CD14-positive monocyte (primary cell): ENCODE measurements at regions not wholly inside any gene's neighbourhood (a gene's known extent, or its start where the extent isn't known, plus 50 kb on each side); places are given as distances from the start of the nearest gene placed in this dataset.

ENCODE experiments used
- DNase-seq, 3 donors: peaks; one replicate each; pipeline ENCODE4 v3.0.0-alpha.2; 2011 to 2022
- H2AFZ ChIP-seq: 2 replicates; pipeline ENCODE4 v1.6.0; 2012; ENCODE audit warnings: mild to moderate bottlenecking, low read depth, low read length, inconsistent platforms; ENCODE audit not compliant: insufficient read depth, poor library complexity, severe bottlenecking
- H3K27ac ChIP-seq, 2 donors: 1 replicate in 1 of 2; 2 replicates in 1 of 2; pipeline ENCODE4 v1.5.1; 2012 to 2013; ENCODE audit warnings: low read length in 2 of 2, control low read depth in 1 of 2, inconsistent platforms in 1 of 2, low read depth in 1 of 2, mild to moderate bottlenecking in 1 of 2
- H3K27me3 ChIP-seq, 2 donors: one replicate each; pipeline versions ENCODE4 v1.6.0 to v1.6.1; 2011 to 2013; ENCODE audit warnings: low read length in 2 of 2; ENCODE audit not compliant: control insufficient read depth in 2 of 2, insufficient read depth in 2 of 2
- H3K36me3 ChIP-seq, 2 donors: replicated peaks in 1 of 2; 1 replicate in 1 of 2; 2 replicates in 1 of 2; pipeline versions ENCODE4 v1.5.1 to v1.6.1; 2012 to 2013; ENCODE audit warnings: low read length in 2 of 2, control low read depth in 1 of 2, inconsistent platforms in 1 of 2, mild to moderate bottlenecking in 1 of 2; ENCODE audit not compliant: insufficient read depth in 2 of 2, control insufficient read depth in 1 of 2
- H3K4me1 ChIP-seq, 2 donors: 1 replicate in 1 of 2; 2 replicates in 1 of 2; pipeline versions ENCODE4 v1.5.1 to v1.6.1; 2012 to 2013; ENCODE audit warnings: low read length in 2 of 2, control low read depth in 1 of 2, inconsistent platforms in 1 of 2, mild to moderate bottlenecking in 1 of 2, moderate library complexity in 1 of 2; ENCODE audit not compliant: insufficient read depth in 2 of 2, control insufficient read depth in 1 of 2
- H3K4me2 ChIP-seq: replicated peaks from 2 replicates; pipeline ENCODE3; 2012; ENCODE audit warnings: low read length, moderate library complexity, mild to moderate bottlenecking; ENCODE audit not compliant: poor library complexity, severe bottlenecking; ENCODE audit errors: extremely low read depth
- H3K4me3 ChIP-seq, 3 experiments: fragments of 200-600 bp in 1 of 3; sonication (generic) in 1 of 3; replicated peaks in 1 of 3; 1 replicate in 2 of 3; 2 replicates in 1 of 3; pipeline ENCODE4 v1.5.1; 2011 to 2013; ENCODE audit warnings: low read length in 3 of 3, mild to moderate bottlenecking in 3 of 3, control low read depth in 2 of 3, low read depth in 2 of 3, inconsistent platforms in 1 of 3, moderate library complexity in 1 of 3
- H3K79me2 ChIP-seq: 2 replicates; pipeline ENCODE4 v1.6.0; 2012; ENCODE audit warnings: mild to moderate bottlenecking, control low read depth, inconsistent platforms, low read length, moderate library complexity; ENCODE audit not compliant: insufficient read depth
- H3K9ac ChIP-seq: 2 replicates; pipeline ENCODE4 v1.6.0; 2017; ENCODE audit warnings: low read length, mild to moderate bottlenecking; ENCODE audit not compliant: insufficient read depth, poor library complexity, severe bottlenecking
- H3K9me3 ChIP-seq, 2 donors: replicated peaks in 1 of 2; 1 replicate in 1 of 2; 2 replicates in 1 of 2; pipeline versions ENCODE4 v1.5.1 to v1.6.1; 2012 to 2013; ENCODE audit warnings: low read length in 2 of 2, control low read depth in 1 of 2; ENCODE audit not compliant: control insufficient read depth in 1 of 2, insufficient read depth in 1 of 2
- H4K20me1 ChIP-seq: 2 replicates; pipeline ENCODE4 v1.6.0; 2012; ENCODE audit warnings: mild to moderate bottlenecking, low read length, control low read depth, moderate library complexity; ENCODE audit not compliant: insufficient read depth
- H3K27ac Mint-ChIP-seq, 7 donors: one replicate each; pipeline ENCODE4 v1.8.0; 2020; ENCODE audit warnings: mild to moderate bottlenecking in 7 of 7, mixed read lengths in 7 of 7, moderate library complexity in 6 of 7, inconsistent platforms in 2 of 7
- H3K27me3 Mint-ChIP-seq, 3 donors: one replicate each; pipeline ENCODE4 v1.8.0; 2021 to 2022; ENCODE audit warnings: low read depth in 3 of 3, mild to moderate bottlenecking in 3 of 3, mixed read lengths in 3 of 3, moderate library complexity in 3 of 3, inconsistent platforms in 1 of 3
- H3K36me3 Mint-ChIP-seq, 2 donors: one replicate each; pipeline ENCODE4 v1.8.0; 2020; ENCODE audit warnings: mixed read lengths in 2 of 2, inconsistent platforms in 1 of 2, mild to moderate bottlenecking in 1 of 2
- H3K4me1 Mint-ChIP-seq: one replicate; pipeline ENCODE4 v1.8.0; 2020; ENCODE audit warnings: mild to moderate bottlenecking, mixed read lengths
- H3K4me3 Mint-ChIP-seq, 2 donors: one replicate each; pipeline ENCODE4 v1.8.0; 2020; ENCODE audit warnings: mild to moderate bottlenecking in 2 of 2, mixed read lengths in 2 of 2, moderate library complexity in 1 of 2
- H3K9me3 Mint-ChIP-seq, 7 donors: one replicate each; pipeline ENCODE4 v1.8.0; 2020 to 2022; ENCODE audit warnings: mixed read lengths in 7 of 7, mild to moderate bottlenecking in 6 of 7, moderate library complexity in 6 of 7, inconsistent platforms in 2 of 7
- WGBS: methylation state at CpG from one replicate; pipeline ENCODE4 v1.1.5; 2013; ENCODE audit warnings: missing lambda C conversion rate; ENCODE audit not compliant: insufficient coverage; 5-methylcytosine and 5-hydroxymethylcytosine counted together
- intact Hi-C, 2 donors: fragments of 100-400 bp; cut with micrococcal nuclease; formaldehyde crosslinking; loops; one replicate each; pipeline versions ENCODE4 v1.15.0 to v1.15.1; 2023
- TF ChIP-seq, protein P1 (sequence below): fragments of 200-600 bp; IDR thresholded peaks from one replicate; pipeline ENCODE4 v1.8.0; 2022; ENCODE audit warnings: antibody characterized with exemption, mild to moderate bottlenecking

DNA sequence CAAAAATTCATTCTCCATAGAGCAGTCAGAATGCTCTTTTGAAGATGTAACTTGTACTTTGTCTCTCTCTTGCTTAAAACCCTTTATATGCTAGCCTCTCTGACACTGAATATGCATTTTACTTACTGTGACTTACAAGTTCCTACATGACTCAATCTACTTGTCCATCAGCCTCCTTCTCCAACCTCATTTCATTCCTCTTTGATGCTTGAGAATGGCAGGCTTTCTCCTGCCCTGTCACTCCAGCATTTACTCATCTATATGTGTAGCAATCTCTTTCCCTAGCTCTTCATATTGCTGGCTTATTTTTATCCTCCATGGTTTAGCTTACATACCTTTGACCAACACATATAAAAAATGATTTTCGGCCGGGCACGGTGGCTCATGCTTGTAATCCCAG is 561.9 kb downstream of the CCER1 start:
- no peak overlapping the region for H3K4me2 ChIP-seq
- H3K9me3 Mint-ChIP-seq, result peaks cover 19 to 58% (median 43%) of the 10 kb centered on the region in 7 donors
- H3K4me3 Mint-ChIP-seq, result peak overlapping the region in 1 of 2 donors; percentile 51
- no peaks in the 10 kb centered on the region for H4K20me1 ChIP-seq
- H3K79me2 ChIP-seq, result no peaks in the 10 kb centered on the region
- H3K4me3 ChIP-seq, result no peak overlapping the region
- intact Hi-C loops, result no loop called here
- H3K27me3 Mint-ChIP-seq, result peaks cover 39 to 64% (median 55%) of the 10 kb centered on the region in 3 donors
- TF ChIP-seq, protein P1, sequence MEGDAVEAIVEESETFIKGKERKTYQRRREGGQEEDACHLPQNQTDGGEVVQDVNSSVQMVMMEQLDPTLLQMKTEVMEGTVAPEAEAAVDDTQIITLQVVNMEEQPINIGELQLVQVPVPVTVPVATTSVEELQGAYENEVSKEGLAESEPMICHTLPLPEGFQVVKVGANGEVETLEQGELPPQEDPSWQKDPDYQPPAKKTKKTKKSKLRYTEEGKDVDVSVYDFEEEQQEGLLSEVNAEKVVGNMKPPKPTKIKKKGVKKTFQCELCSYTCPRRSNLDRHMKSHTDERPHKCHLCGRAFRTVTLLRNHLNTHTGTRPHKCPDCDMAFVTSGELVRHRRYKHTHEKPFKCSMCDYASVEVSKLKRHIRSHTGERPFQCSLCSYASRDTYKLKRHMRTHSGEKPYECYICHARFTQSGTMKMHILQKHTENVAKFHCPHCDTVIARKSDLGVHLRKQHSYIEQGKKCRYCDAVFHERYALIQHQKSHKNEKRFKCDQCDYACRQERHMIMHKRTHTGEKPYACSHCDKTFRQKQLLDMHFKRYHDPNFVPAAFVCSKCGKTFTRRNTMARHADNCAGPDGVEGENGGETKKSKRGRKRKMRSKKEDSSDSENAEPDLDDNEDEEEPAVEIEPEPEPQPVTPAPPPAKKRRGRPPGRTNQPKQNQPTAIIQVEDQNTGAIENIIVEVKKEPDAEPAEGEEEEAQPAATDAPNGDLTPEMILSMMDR, result no peak
- peaks cover 5% of the 10 kb centered on the region for H3K4me1 Mint-ChIP-seq
- DNase-seq, result no peak
- H3K36me3 Mint-ChIP-seq, result peaks cover 0 to 3% of the 10 kb centered on the region in 2 donors
- peaks cover 33 to 69% of the 10 kb centered on the region in 2 donors for H3K27me3 ChIP-seq
- WGBS, result 100% methylated on average over 3 of the region's 3 CpGs
- H3K36me3 ChIP-seq, result no peaks in the 10 kb centered on the region
- H2AFZ ChIP-seq, result no peak overlapping the region
- H3K9me3 ChIP-seq, result peaks cover 18 to 37% of the 10 kb centered on the region in 2 donors
- peaks cover 0 to 3% of the 10 kb centered on the region in 2 donors for H3K4me1 ChIP-seq
- H3K27ac Mint-ChIP-seq, result no peak overlapping the region
- H3K9ac ChIP-seq, result no peak overlapping the region
- no peak overlapping the region for H3K27ac ChIP-seq

DNA sequence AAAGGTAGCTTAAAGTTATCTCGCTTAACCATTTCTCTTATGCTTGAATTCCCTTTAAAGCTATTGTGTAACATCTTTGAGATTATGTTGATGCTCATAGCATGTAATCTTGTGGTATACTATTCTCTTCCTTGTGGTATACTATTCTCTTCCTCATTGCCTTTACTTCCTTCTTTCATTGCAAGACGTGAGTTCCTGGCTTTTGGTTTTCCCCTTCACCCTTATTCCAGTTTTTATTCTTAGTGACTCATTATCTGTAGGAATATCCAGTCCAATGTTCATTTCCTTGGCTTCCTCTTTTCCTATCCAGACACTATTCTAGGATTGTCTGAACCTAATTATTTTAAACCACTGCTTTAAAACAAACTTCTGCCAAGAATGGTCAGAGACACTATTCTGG is 564.0 kb downstream of the CCER1 start:
- Mint-ChIP-seq H3K27ac (no peak overlapping the region), H3K4me1 (peaks cover 5% of the 10 kb centered on the region), H3K36me3 (peaks cover 0 to 5% of the 10 kb centered on the region in 2 donors), H3K9me3 (peaks cover 22 to 61% (median 49%) of the 10 kb centered on the region in 7 donors), H3K4me3 (no peak overlapping the region), H3K27me3 (peaks cover 50 to 73% (median 57%) of the 10 kb centered on the region in 3 donors)
- TF ChIP-seq, protein P1, result no peak
- H3K4me1 ChIP-seq, result peaks cover 0 to 3% of the 10 kb centered on the region in 2 donors
- peaks cover 34 to 76% of the 10 kb centered on the region in 2 donors for H3K27me3 ChIP-seq
- no CpG with 5 or more reads among the region's 2 CpGs for WGBS
- H2AFZ ChIP-seq, result no peak overlapping the region
- no peaks in the 10 kb centered on the region for H3K36me3 ChIP-seq
- intact Hi-C loops, result no loop called here
- H3K79me2 ChIP-seq, result no peaks in the 10 kb centered on the region
- H4K20me1 ChIP-seq, result no peaks in the 10 kb centered on the region
- H3K9ac ChIP-seq, result no peak overlapping the region
- no peak overlapping the region for H3K4me3 ChIP-seq
- H3K4me2 ChIP-seq, result no peak overlapping the region
- peaks cover 22 to 35% of the 10 kb centered on the region in 2 donors for H3K9me3 ChIP-seq
- no peak overlapping the region for H3K27ac ChIP-seq
- DNase-seq, result peak in 2 of 3 donors; percentile 1 to 46
